Naive B cell (primary cell): ENCODE measurements at regions not wholly inside any gene's neighbourhood (a gene's known extent, or its start where the extent isn't known, plus 50 kb on each side); places are given as distances from the start of the nearest gene placed in this dataset.

Source experiments
- ATAC-seq, 2 donors: fragments of 150-1000 bp; cut with Tn5 transposase; 2 replicates each; pipeline ENCODE4 v1.10.0; 2021; ENCODE audit warnings: low read depth in 2 of 2, mild to moderate bottlenecking in 2 of 2, moderate library complexity in 2 of 2
- DNase-seq: peaks from one replicate; pipeline ENCODE4 v3.0.0; 2022
- H3K27ac Mint-ChIP-seq, 6 donors: one replicate each; pipeline ENCODE4 v1.8.0; 2020 to 2022; ENCODE audit warnings: mild to moderate bottlenecking in 6 of 6, mixed read lengths in 6 of 6, moderate library complexity in 5 of 6, inconsistent platforms in 2 of 6
- H3K27me3 Mint-ChIP-seq, 3 donors: one replicate each; pipeline ENCODE4 v1.8.0; 2021 to 2022; ENCODE audit warnings: mixed read lengths in 3 of 3, mild to moderate bottlenecking in 1 of 3
- H3K36me3 Mint-ChIP-seq, 2 donors: one replicate each; pipeline ENCODE4 v1.8.0; 2020 to 2022; ENCODE audit warnings: mixed read lengths in 2 of 2, inconsistent platforms in 1 of 2, mild to moderate bottlenecking in 1 of 2
- H3K4me1 Mint-ChIP-seq, 3 donors: one replicate each; pipeline ENCODE4 v1.8.0; 2020 to 2022; ENCODE audit warnings: mixed read lengths in 3 of 3, inconsistent platforms in 1 of 3, mild to moderate bottlenecking in 1 of 3, moderate library complexity in 1 of 3
- H3K4me3 Mint-ChIP-seq, 8 donors: one replicate each; pipeline ENCODE4 v1.8.0; 2020 to 2022; ENCODE audit warnings: mild to moderate bottlenecking in 8 of 8, mixed read lengths in 8 of 8, moderate library complexity in 8 of 8, inconsistent platforms in 2 of 8
- H3K9me3 Mint-ChIP-seq, 7 donors: one replicate each; pipeline ENCODE4 v1.8.0; 2020 to 2022; ENCODE audit warnings: mixed read lengths in 7 of 7, mild to moderate bottlenecking in 5 of 7, inconsistent platforms in 2 of 7, moderate library complexity in 1 of 7

DNA sequence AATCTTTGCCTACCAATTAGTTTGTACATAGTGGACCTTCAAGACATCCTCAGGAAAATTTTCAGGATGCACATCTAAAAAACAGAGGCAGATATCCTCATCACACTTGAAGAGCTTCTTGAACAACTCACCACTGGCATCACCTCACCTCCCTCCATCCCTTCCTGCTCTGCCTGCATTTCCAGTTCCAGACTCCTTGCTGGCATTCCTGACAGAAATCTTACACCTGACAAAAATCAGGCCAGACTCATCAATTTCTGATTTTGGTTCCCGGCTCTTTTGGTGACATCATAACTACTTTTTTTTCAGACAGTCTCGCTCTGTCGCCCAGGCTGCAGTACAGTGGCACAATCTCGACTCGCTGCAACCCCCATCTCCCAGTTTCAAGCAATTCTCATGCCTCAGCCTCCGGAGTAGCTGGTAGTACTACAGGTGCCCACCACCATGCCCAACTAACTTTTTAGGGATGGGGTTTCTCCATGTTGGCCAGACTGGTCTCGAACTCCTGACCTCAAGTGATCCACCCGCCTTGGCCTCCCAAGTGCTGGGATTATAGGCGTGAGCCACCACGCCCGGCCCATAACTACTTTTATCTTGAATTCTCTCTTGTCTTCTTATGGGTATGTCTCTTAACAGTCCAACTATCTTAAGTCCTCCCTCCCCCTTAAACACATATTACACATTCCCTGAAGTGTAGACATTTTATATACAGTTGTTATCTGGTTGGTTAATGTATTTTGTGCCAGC is 216.6 kb upstream of the IL12A start:
- Mint-ChIP-seq H3K4me1 (no peaks in the 10 kb centered on the region), H3K27me3 (peaks cover 7 to 37% (median 15%) of the 10 kb centered on the region in 3 donors), H3K36me3 (no peaks in the 10 kb centered on the region), H3K4me3 (no peak overlapping the region), H3K27ac (no peak overlapping the region), H3K9me3 (no peaks in the 10 kb centered on the region)
- no peak for ATAC-seq
- no peak for DNase-seq

- no peaks in the 10 kb centered on the region for H3K9me3 Mint-ChIP-seq
- no peaks in the 10 kb centered on the region for H3K36me3 Mint-ChIP-seq
- ATAC-seq, result no peak
- H3K27me3 Mint-ChIP-seq, result peaks cover 0 to 23% (median 3%) of the 10 kb centered on the region in 3 donors
- DNase-seq, result no peak
- H3K4me3 Mint-ChIP-seq, result no peak overlapping the region
- H3K4me1 Mint-ChIP-seq, result no peaks in the 10 kb centered on the region
- H3K27ac Mint-ChIP-seq, result no peak overlapping the region
Observed at GRCh38 chr3:159773706-159774105, 214.9 kb upstream of the IL12A start.

DNA sequence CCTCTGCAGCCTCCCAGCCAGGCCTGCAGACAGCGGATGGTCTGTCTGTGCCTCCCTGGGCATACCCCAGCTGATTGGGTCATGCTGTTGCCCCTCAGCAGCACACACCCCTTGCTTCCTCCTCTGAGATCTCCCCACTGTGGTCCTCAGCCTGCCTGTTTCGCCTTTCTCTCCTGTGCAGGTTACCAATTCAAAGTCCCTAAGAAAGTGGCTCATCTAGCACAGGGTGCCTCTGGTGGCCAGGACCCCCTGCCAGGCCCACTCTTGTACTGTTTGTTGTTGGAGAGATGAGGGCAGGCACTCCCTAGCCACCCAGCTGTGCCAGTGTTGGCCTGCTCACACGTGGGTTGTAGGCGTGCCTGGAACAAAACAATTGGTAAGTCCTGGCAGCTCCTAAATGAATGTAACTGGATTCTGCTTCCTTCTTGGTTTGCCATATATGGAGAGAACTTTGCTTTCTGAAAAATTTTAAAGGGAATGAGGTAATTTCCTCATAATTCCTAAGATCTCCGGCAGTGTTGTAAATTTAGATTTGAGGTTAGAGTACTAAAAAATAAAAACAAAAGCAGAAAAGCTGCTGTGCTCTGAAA is 213.2 kb upstream of the IL12A start:
- Mint-ChIP-seq H3K27ac (no peak overlapping the region), H3K9me3 (no peaks in the 10 kb centered on the region), H3K27me3 (peaks cover 0 to 18% (median 3%) of the 10 kb centered on the region in 3 donors), H3K4me1 (no peaks in the 10 kb centered on the region), H3K36me3 (no peaks in the 10 kb centered on the region), H3K4me3 (no peak overlapping the region)
- no peak for DNase-seq
- no peak for ATAC-seq

GRCh38 chr3:159776779-159777178 is 211.9 kb upstream of the IL12A start:
- Mint-ChIP-seq H3K4me3 (no peak overlapping the region), H3K9me3 (no peaks in the 10 kb centered on the region), H3K27ac (peak overlapping the region in 1 of 6 donors; percentile 23), H3K27me3 (peaks cover 0 to 18% (median 3%) of the 10 kb centered on the region in 3 donors), H3K4me1 (no peaks in the 10 kb centered on the region), H3K36me3 (no peaks in the 10 kb centered on the region)
- ATAC-seq (no peak), DNase-seq (no peak)

DNA sequence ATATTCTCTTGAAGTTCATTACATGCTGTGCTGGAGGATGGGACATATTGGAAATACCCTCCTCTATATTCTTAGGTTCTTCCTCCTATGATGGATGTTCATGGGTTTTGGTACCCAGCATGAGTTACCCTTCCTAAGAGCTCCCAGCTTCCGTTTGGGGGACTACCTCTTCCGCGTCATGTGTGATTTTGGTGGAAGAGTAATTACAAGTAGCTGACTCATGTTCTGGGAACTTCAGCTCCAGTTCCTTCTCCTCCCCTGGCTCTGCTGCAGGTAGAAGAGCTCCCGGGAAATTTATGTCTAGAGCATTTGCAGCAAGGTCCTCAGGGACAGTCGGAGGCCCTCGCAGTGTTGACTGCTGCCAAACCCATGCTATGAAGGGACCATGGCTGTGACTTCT is 208.8 kb upstream of the IL12A start:
- peaks cover 0 to 9% (median 3%) of the 10 kb centered on the region in 3 donors for H3K27me3 Mint-ChIP-seq

GRCh38 chr3:159781867-159782266 is 206.8 kb upstream of the IL12A start:
- H3K9me3 Mint-ChIP-seq, result no peaks in the 10 kb centered on the region
- ATAC-seq, result no peak
- no peak overlapping the region for H3K27ac Mint-ChIP-seq

More for the DNA sequence above, 208.8 kb upstream of the IL12A start:
- Mint-ChIP-seq H3K4me1 (no peaks in the 10 kb centered on the region), H3K27ac (no peak overlapping the region), H3K4me3 (no peak overlapping the region), H3K36me3 (no peaks in the 10 kb centered on the region), H3K9me3 (no peaks in the 10 kb centered on the region)
- DNase-seq (no peak), ATAC-seq (no peak)

DNA sequence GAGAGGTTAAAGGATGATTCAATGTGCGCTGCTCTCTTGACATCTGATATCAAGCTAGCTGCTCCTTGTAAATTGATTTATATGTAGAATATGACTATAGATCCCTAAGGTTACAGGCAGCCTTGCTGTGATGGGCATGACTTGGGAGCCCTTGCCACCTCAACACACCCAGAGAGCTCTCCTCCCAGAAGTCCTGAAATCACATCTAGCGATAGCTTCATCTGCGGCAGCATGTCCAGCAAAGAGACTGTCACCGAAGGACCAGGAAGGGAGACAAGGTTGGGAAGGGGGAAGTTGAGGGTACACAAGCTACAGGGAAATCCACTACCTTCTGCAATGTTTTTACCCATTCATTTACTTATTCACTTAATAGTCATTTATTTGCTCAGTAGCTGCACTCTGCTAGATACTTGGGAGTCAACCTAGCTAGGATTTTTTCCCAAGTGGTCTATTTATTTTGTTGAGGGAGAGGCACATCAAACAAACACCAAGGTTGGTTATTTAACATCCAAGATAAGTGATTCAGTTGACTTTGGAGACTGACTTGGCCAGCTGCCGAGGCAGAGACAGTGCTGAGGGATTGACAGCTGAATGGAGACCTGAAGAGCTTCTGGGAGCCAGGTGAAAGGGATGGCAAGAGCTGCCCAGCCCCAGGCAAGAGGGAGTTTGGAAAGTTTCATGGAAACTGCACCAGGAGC is 205.8 kb upstream of the IL12A start:
- Mint-ChIP-seq H3K4me3 (no peak overlapping the region), H3K9me3 (no peaks in the 10 kb centered on the region), H3K4me1 (no peaks in the 10 kb centered on the region), H3K36me3 (no peaks in the 10 kb centered on the region), H3K27me3 (no peaks in the 10 kb centered on the region), H3K27ac (no peak overlapping the region)
- DNase-seq, result no peak
- ATAC-seq, result no peak

More at GRCh38 chr3:159781867-159782266, 206.8 kb upstream of the IL12A start:
- Mint-ChIP-seq H3K4me1 (no peaks in the 10 kb centered on the region), H3K27me3 (no peaks in the 10 kb centered on the region), H3K36me3 (no peaks in the 10 kb centered on the region), H3K4me3 (no peak overlapping the region)
- no peak for DNase-seq

DNA sequence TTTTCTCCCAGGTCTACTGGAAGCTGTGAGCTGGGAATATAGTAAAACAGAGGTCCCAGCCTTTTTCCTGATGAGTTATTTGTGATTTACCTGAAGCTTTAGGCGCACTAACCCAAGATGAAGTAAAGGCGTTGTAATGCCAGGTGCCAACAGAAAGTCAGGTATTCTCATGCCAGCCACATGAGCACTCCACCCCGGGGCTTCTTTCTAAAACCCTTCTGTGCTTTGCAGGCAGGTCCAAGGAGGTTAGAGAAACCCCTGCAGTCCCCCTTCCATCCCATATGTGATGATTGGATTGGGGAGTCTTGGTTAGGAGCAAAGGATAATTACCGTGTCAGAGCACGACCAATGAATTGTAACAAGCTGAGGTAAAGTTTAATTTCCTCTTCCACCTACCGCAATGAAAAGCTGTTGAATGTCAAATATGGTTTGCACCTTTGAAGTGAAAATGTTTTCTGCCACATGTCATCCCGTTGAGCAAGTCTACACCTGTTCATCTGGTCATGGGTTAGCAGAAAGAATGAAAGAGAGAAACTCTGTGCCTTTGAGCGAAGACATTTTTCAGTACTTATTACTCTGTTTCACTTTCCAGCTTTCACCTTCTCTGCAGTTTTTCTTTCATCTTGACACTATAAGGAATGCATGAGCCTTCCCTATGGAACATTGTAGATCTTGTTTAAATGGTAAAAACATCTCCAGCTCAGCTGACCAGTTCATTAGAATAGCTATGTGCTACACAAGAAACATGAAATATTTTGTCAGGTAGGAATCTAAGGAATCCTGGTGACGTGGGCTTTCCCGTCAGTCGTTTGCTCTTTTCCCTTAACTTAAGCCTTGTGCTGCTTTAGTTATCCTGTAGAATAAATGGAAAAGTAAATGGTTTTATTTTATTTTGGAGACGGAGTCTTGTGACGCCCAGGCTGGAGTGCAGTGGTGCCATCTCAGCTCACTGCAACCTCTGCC is 204.6 kb upstream of the IL12A start:
- H3K36me3 Mint-ChIP-seq, result no peaks in the 10 kb centered on the region
- H3K4me1 Mint-ChIP-seq, result no peaks in the 10 kb centered on the region

DNA sequence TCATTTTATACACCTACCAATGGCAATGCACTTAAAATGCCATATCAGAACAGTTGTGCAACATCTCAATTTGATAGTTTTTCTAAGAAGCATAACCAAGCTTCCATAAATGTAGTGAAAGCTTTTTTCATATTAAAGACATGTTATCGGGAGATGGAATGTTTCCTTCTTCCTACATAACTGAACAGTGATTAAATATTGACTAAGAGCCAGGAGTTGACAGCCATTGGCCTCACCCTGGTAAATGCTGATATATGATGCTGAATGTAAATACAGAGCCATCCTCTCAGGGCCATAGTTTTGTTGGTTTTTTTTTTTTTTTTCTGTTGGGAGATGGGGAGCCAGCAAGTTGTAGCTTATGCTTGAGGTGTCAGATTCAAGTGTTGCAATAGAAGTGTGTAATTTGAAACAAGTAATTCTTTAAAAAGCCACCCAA is 203.3 kb upstream of the IL12A start:
- ATAC-seq, result no peak
- DNase-seq, result no peak
- Mint-ChIP-seq H3K9me3 (no peaks in the 10 kb centered on the region), H3K4me1 (no peaks in the 10 kb centered on the region), H3K4me3 (no peak overlapping the region), H3K27ac (no peak overlapping the region), H3K36me3 (no peaks in the 10 kb centered on the region), H3K27me3 (no peaks in the 10 kb centered on the region)

More for the DNA sequence above, 204.6 kb upstream of the IL12A start:
- H3K4me3 Mint-ChIP-seq, result no peak overlapping the region
- DNase-seq, result no peak
- H3K27me3 Mint-ChIP-seq, result no peaks in the 10 kb centered on the region
- no peak for ATAC-seq
- no peaks in the 10 kb centered on the region for H3K9me3 Mint-ChIP-seq
- H3K27ac Mint-ChIP-seq, result no peak overlapping the region

- no peaks in the 10 kb centered on the region for H3K4me1 Mint-ChIP-seq
- DNase-seq (no peak), ATAC-seq (no peak)
- H3K4me3 Mint-ChIP-seq, result no peak overlapping the region
- H3K9me3 Mint-ChIP-seq, result no peaks in the 10 kb centered on the region
- no peak overlapping the region for H3K27ac Mint-ChIP-seq
- H3K36me3 Mint-ChIP-seq, result no peaks in the 10 kb centered on the region
- no peaks in the 10 kb centered on the region for H3K27me3 Mint-ChIP-seq
Observed at GRCh38 chr3:159786489-159787177, 202.0 kb upstream of the IL12A start.

GRCh38 chr3:159787178-159787574 is 201.5 kb upstream of the IL12A start:
- no peak for DNase-seq
- H3K27ac Mint-ChIP-seq, result no peak overlapping the region
- no peak overlapping the region for H3K4me3 Mint-ChIP-seq
- no peaks in the 10 kb centered on the region for H3K36me3 Mint-ChIP-seq
- no peaks in the 10 kb centered on the region for H3K27me3 Mint-ChIP-seq
- no peaks in the 10 kb centered on the region for H3K4me1 Mint-ChIP-seq
- no peaks in the 10 kb centered on the region for H3K9me3 Mint-ChIP-seq
- ATAC-seq, result no peak

- Mint-ChIP-seq H3K27me3 (no peaks in the 10 kb centered on the region), H3K36me3 (no peaks in the 10 kb centered on the region), H3K9me3 (no peaks in the 10 kb centered on the region), H3K27ac (no peak overlapping the region), H3K4me3 (no peak overlapping the region), H3K4me1 (no peaks in the 10 kb centered on the region)
- no peak for ATAC-seq
- DNase-seq, result no peak
Observed at GRCh38 chr3:159787794-159788205, 200.8 kb upstream of the IL12A start.

- Mint-ChIP-seq H3K4me3 (no peak overlapping the region), H3K27ac (no peak overlapping the region), H3K36me3 (no peaks in the 10 kb centered on the region), H3K9me3 (no peaks in the 10 kb centered on the region), H3K4me1 (no peaks in the 10 kb centered on the region), H3K27me3 (no peaks in the 10 kb centered on the region)
- ATAC-seq (no peak), DNase-seq (no peak)
Observed at GRCh38 chr3:159788291-159788690, 200.3 kb upstream of the IL12A start.
